HCT116 (cell line): ENCODE measurements at regions not wholly inside any gene's neighbourhood (a gene's known extent, or its start where the extent isn't known, plus 50 kb on each side); places are given as distances from the start of the nearest gene placed in this dataset.

ENCODE experiments used
- ATAC-seq: fragments of 200-7000 bp; cut with Tn5 transposase; 2 replicates; pipeline ENCODE4 v1.9.1; 2020; ENCODE audit warnings: mild to moderate bottlenecking, moderate library complexity
- BruUV-seq: library from RNA; stranded (reverse); fragments of 400-500 nt; replicated peaks from 2 replicates; lab custom pipeline; 2021; lab: Mats Ljungman, UMichigan
- CTCF ChIA-PET: fragments of 300-600 bp; sonication (Branson Sonifier 250); formaldehyde crosslinking; loops from one replicate; lab custom pipeline; 2021; ENCODE audit warnings: antibody characterized with exemption; lab: Charles Lee
- POLR2A ChIA-PET: fragments of 300-600, 350-600 bp; sonication (Branson Sonifier 250); formaldehyde crosslinking; loops from one replicate; lab custom pipeline; 2021; ENCODE audit warnings: antibody characterized with exemption; lab: Charles Lee
- RAD21 ChIA-PET, 2 experiments: fragments of 300-600 bp; sonication (Branson Sonifier 250); formaldehyde crosslinking; loops; one replicate each; lab custom pipeline; 2023; ENCODE audit warnings: low total read pairs in 2 of 2; ENCODE audit not compliant: uncharacterized antibody in 2 of 2, unreplicated experiment in 2 of 2, low non-redundant PET in 1 of 2; lab: Charles Lee
- DNase-seq: peaks from one replicate; pipeline ENCODE4 v3.0.0-alpha.2; 2010; ENCODE audit warnings: low read depth, low spot score
- H2AFZ ChIP-seq: fragments of 200-600 bp; shearing (Covaris generic), sonication (generic); 2 replicates; pipeline ENCODE4 v1.6.1; 2017; ENCODE audit warnings: low read depth, mixed run types, mixed read lengths, antibody characterized with exemption, low read length; ENCODE audit not compliant: poor library complexity, severe bottlenecking
- H3K27ac ChIP-seq: 2 replicates; pipeline ENCODE4 v1.5.1; 2012; ENCODE audit warnings: low read depth, low read length
- H3K27me3 ChIP-seq: fragments of 200-600 bp; sonication (generic); 2 replicates; pipeline ENCODE4 v1.6.1; 2016; ENCODE audit warnings: mixed run types, low read length, mixed read lengths; ENCODE audit not compliant: insufficient read depth
- H3K36me3 ChIP-seq, 2 experiments: fragments of 200-500 bp in 1 of 2; fragments of 200-600 bp in 1 of 2; sonication (Bioruptor generic) in 1 of 2; sonication (generic) in 1 of 2; 2 replicates each; pipeline versions ENCODE4 v1.5.1 to v1.6.1; 2014 to 2016; ENCODE audit warnings: low read length in 2 of 2, inconsistent platforms in 1 of 2, mixed read lengths in 1 of 2, mixed run types in 1 of 2; ENCODE audit not compliant: insufficient read depth in 2 of 2, control insufficient read depth in 1 of 2
- H3K4me1 ChIP-seq, 2 experiments: fragments of 200-600 bp in 1 of 2; sonication (generic) in 1 of 2; 2 replicates each; pipeline versions ENCODE4 v1.5.1 to v1.6.1; 2012 to 2017; ENCODE audit warnings: low read length in 2 of 2, inconsistent platforms in 1 of 2, mild to moderate bottlenecking in 1 of 2, mixed read lengths in 1 of 2, mixed run types in 1 of 2, moderate library complexity in 1 of 2; ENCODE audit not compliant: insufficient read depth in 2 of 2, control insufficient read depth in 1 of 2
- H3K4me2 ChIP-seq: fragments of 200-600 bp; sonication (generic); 2 replicates; pipeline ENCODE4 v1.6.1; 2017; ENCODE audit warnings: mixed run types, low read length, mixed read lengths
- H3K4me3 ChIP-seq, 2 experiments: fragments of 200-600 bp in 1 of 2; sonication (generic) in 1 of 2; replicated peaks in 1 of 2; 2 replicates each; pipeline ENCODE4 v1.5.1; 2011 to 2016; ENCODE audit warnings: low read length in 2 of 2, control low read depth in 1 of 2, low read depth in 1 of 2, mild to moderate bottlenecking in 1 of 2, mixed read lengths in 1 of 2, mixed run types in 1 of 2
- H3K79me2 ChIP-seq: fragments of 200-600 bp; sonication (generic); 2 replicates; pipeline ENCODE4 v1.6.1; 2017; ENCODE audit warnings: mild to moderate bottlenecking, mixed run types, low read length, moderate library complexity, mixed read lengths; ENCODE audit not compliant: insufficient read depth
- H3K9ac ChIP-seq: fragments of 200-600 bp; sonication (generic); 2 replicates; pipeline ENCODE4 v1.6.1; 2016; ENCODE audit warnings: low read length, mixed read lengths
- H3K9me2 ChIP-seq: fragments of 200-600 bp; sonication (generic), shearing (Covaris generic); 2 replicates; pipeline ENCODE4 v1.6.1; 2017; ENCODE audit warnings: mixed run types, mild to moderate bottlenecking, moderate library complexity; ENCODE audit not compliant: insufficient read depth
- H3K9me3 ChIP-seq, 2 experiments: fragments of 200-500 bp in 1 of 2; fragments of 200-600 bp in 1 of 2; sonication (Bioruptor generic) in 1 of 2; sonication (generic) in 1 of 2; 2 replicates each; pipeline ENCODE4 v1.6.1; 2014 to 2017; ENCODE audit warnings: low read length in 2 of 2, mixed read lengths in 2 of 2, inconsistent platforms in 1 of 2, low read depth in 1 of 2, mild to moderate bottlenecking in 1 of 2, mixed run types in 1 of 2, moderate library complexity in 1 of 2; ENCODE audit not compliant: control insufficient read depth in 1 of 2, insufficient read depth in 1 of 2
- H4K20me1 ChIP-seq: fragments of 200-600 bp; sonication (generic), shearing (Covaris generic); 2 replicates; pipeline ENCODE4 v1.6.1; 2017; ENCODE audit warnings: mixed run types, mild to moderate bottlenecking, moderate library complexity; ENCODE audit not compliant: insufficient read depth
- CBX3 ChIP-seq: IDR thresholded peaks from 2 replicates; pipeline ENCODE4 v1.6.1; 2012; ENCODE audit warnings: low read depth
- CEBPB ChIP-seq: IDR thresholded peaks from 2 replicates; pipeline ENCODE4 v1.6.1; 2012; ENCODE audit warnings: low read depth
- EGR1 ChIP-seq: IDR thresholded peaks from 2 replicates; pipeline ENCODE4 v1.6.1; 2012; ENCODE audit warnings: low read depth
- ELF1 ChIP-seq: IDR thresholded peaks from 2 replicates; pipeline ENCODE4 v1.6.1; 2012; ENCODE audit warnings: low read depth, borderline replicate concordance
- EZH2 ChIP-seq: fragments of 200-600 bp; sonication (generic); IDR thresholded peaks from 2 replicates; pipeline ENCODE4 v1.6.1; 2017; ENCODE audit warnings: antibody characterized with exemption, mixed run types
- JUND ChIP-seq: IDR thresholded peaks from 2 replicates; pipeline ENCODE4 v1.6.1; 2012
- POLR2AphosphoS5 ChIP-seq: IDR thresholded peaks from 2 replicates; pipeline ENCODE4 v1.6.1; 2011; ENCODE audit warnings: mild to moderate bottlenecking, low read depth, low read length, moderate library complexity
- SP1 ChIP-seq: IDR thresholded peaks from 2 replicates; pipeline ENCODE4 v1.6.1; 2012; ENCODE audit warnings: low read depth
- SRF ChIP-seq: IDR thresholded peaks from 2 replicates; pipeline ENCODE4 v1.6.1; 2012; ENCODE audit warnings: low read depth
- TCF7L2 ChIP-seq: IDR thresholded peaks from 2 replicates; pipeline ENCODE4 v1.7.0; 2011; ENCODE audit warnings: borderline replicate concordance, inconsistent platforms; ENCODE audit not compliant: insufficient read depth, insufficient read length; ENCODE audit errors: extremely low read depth
- ZFX ChIP-seq: fragments of 450-650 bp; IDR thresholded peaks from 2 replicates; pipeline ENCODE4 v1.6.1; 2017
- ZNF274 ChIP-seq: fragments of 200-500 bp; sonication (Bioruptor generic); IDR thresholded peaks from 2 replicates; pipeline ENCODE4 v1.6.1; 2014; ENCODE audit warnings: mild to moderate bottlenecking, low read depth, low read length, inconsistent platforms
- intact Hi-C: fragments of 100-400 bp; cut with micrococcal nuclease; formaldehyde crosslinking; loops from 2 replicates; pipeline ENCODE4 v1.10.0; 2022
- TF ChIP-seq, protein P1 (sequence below): IDR thresholded peaks from 2 replicates; pipeline ENCODE4 v1.6.1; 2012
- TF ChIP-seq, protein P2 (sequence below): IDR thresholded peaks from 2 replicates; pipeline ENCODE4 v1.6.1; 2012
- TF ChIP-seq, protein P3 (sequence below): IDR thresholded peaks from 2 replicates; pipeline ENCODE4 v1.6.1; 2011; ENCODE audit warnings: mild to moderate bottlenecking, low read length, moderate library complexity; ENCODE audit not compliant: insufficient replicate concordance; ENCODE audit errors: extremely low read depth
- TF ChIP-seq, protein P4 (sequence below): IDR thresholded peaks from 2 replicates; pipeline ENCODE4 v1.6.1; 2012; ENCODE audit warnings: low read depth

DNA sequence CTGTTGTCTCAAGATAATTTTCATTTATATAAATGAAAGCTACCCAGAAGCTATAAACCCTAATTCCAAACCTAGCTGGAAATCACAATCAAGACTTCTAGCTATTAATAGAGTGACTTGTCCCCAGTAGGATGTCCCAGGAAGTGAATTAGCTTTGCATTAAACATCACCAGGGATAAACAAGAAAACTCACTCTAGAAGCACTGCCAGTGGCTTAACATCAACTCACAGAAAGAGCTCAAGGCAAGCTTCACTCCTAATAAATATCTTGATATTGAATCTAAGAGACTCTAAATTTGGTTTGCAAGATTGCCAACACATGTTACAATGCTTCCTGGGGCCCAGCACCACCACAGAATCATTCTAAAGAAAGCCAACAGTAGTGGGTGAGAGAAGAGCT lies 468.7 kb upstream of the FAM241A start:
- TF ChIP-seq, protein P1, sequence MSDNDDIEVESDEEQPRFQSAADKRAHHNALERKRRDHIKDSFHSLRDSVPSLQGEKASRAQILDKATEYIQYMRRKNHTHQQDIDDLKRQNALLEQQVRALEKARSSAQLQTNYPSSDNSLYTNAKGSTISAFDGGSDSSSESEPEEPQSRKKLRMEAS, result no peak
- TF ChIP-seq TCF7L2, result no peak
- TF ChIP-seq SP1, result no peak
- TF ChIP-seq JUND, result no peak
- TF ChIP-seq CBX3, result no peak
- no peak for TF ChIP-seq ZFX
- TF ChIP-seq ELF1, result no peak
- TF ChIP-seq, protein P2, sequence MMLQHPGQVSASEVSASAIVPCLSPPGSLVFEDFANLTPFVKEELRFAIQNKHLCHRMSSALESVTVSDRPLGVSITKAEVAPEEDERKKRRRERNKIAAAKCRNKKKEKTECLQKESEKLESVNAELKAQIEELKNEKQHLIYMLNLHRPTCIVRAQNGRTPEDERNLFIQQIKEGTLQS, result no peak
- TF ChIP-seq ZNF274, result no peak
- TF ChIP-seq EZH2, result no peak
- TF ChIP-seq POLR2AphosphoS5, result no peak
- RAD21 ChIA-PET, result no interaction called here
- no peaks in the 10 kb centered on the region for H3K36me3 ChIP-seq
- ATAC-seq, result no peak
- H3K79me2 ChIP-seq, result no peaks in the 10 kb centered on the region
- H2AFZ ChIP-seq, result no peak overlapping the region
- H3K4me1 ChIP-seq, result no peaks in the 10 kb centered on the region
- H3K9me3 ChIP-seq, result no peaks in the 10 kb centered on the region
- no peaks in the 10 kb centered on the region for H3K27me3 ChIP-seq
- no peak overlapping the region for H3K4me3 ChIP-seq
- no peak overlapping the region for H3K4me2 ChIP-seq
- H3K27ac ChIP-seq, result no peak overlapping the region
- POLR2A ChIA-PET, result no interaction called here
- intact Hi-C loops, result no loop called here
- CTCF ChIA-PET, result no interaction called here
- DNase-seq, result no peak
- no peaks in the 10 kb centered on the region for H3K9me2 ChIP-seq
- H3K9ac ChIP-seq, result no peak overlapping the region
- BruUV-seq, result no TSS peak
- H4K20me1 ChIP-seq, result no peaks in the 10 kb centered on the region

DNA sequence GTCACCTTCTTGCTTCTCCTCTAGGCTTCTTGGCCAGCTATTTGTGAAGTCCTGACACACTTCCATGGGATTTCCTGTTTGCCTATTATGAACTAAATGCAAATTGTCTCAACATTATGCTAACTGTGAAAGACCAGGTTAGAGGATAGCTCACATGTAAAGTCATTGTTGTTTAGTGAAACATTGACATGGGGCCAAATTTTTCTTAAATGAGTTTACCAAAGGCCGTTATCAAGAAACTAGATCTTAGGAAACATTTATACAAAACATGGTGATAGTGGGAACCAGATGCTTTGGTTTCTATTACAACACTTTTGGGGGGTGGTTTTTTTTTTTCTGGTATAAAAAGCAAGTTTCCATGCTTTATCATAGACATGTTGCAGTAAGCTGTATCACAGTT lies 466.8 kb upstream of the FAM241A start:
- intact Hi-C loops, result no loop called here
- no peak overlapping the region for H2AFZ ChIP-seq
- CTCF ChIA-PET, result no interaction called here

More for the DNA sequence above, 466.8 kb upstream of the FAM241A start:
- no peak for DNase-seq
- H3K9ac ChIP-seq, result no peak overlapping the region
- H3K4me2 ChIP-seq, result no peak overlapping the region
- no peaks in the 10 kb centered on the region for H4K20me1 ChIP-seq
- H3K36me3 ChIP-seq, result no peaks in the 10 kb centered on the region
- no peak for ATAC-seq
- no peaks in the 10 kb centered on the region for H3K9me3 ChIP-seq
- no TSS peak for BruUV-seq
- no peak overlapping the region for H3K27ac ChIP-seq
- no peak overlapping the region for H3K4me3 ChIP-seq
- H3K79me2 ChIP-seq, result no peaks in the 10 kb centered on the region
- no peaks in the 10 kb centered on the region for H3K9me2 ChIP-seq
- POLR2A ChIA-PET, result no interaction called here
- RAD21 ChIA-PET, result no interaction called here
- TF ChIP-seq CEBPB, result no peak
- TF ChIP-seq, protein P3, sequence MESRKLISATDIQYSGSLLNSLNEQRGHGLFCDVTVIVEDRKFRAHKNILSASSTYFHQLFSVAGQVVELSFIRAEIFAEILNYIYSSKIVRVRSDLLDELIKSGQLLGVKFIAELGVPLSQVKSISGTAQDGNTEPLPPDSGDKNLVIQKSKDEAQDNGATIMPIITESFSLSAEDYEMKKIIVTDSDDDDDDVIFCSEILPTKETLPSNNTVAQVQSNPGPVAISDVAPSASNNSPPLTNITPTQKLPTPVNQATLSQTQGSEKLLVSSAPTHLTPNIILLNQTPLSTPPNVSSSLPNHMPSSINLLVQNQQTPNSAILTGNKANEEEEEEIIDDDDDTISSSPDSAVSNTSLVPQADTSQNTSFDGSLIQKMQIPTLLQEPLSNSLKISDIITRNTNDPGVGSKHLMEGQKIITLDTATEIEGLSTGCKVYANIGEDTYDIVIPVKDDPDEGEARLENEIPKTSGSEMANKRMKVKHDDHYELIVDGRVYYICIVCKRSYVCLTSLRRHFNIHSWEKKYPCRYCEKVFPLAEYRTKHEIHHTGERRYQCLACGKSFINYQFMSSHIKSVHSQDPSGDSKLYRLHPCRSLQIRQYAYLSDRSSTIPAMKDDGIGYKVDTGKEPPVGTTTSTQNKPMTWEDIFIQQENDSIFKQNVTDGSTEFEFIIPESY, result no peak
- no peak for TF ChIP-seq ELF1
- TF ChIP-seq EGR1, result no peak
- TF ChIP-seq, protein P4, sequence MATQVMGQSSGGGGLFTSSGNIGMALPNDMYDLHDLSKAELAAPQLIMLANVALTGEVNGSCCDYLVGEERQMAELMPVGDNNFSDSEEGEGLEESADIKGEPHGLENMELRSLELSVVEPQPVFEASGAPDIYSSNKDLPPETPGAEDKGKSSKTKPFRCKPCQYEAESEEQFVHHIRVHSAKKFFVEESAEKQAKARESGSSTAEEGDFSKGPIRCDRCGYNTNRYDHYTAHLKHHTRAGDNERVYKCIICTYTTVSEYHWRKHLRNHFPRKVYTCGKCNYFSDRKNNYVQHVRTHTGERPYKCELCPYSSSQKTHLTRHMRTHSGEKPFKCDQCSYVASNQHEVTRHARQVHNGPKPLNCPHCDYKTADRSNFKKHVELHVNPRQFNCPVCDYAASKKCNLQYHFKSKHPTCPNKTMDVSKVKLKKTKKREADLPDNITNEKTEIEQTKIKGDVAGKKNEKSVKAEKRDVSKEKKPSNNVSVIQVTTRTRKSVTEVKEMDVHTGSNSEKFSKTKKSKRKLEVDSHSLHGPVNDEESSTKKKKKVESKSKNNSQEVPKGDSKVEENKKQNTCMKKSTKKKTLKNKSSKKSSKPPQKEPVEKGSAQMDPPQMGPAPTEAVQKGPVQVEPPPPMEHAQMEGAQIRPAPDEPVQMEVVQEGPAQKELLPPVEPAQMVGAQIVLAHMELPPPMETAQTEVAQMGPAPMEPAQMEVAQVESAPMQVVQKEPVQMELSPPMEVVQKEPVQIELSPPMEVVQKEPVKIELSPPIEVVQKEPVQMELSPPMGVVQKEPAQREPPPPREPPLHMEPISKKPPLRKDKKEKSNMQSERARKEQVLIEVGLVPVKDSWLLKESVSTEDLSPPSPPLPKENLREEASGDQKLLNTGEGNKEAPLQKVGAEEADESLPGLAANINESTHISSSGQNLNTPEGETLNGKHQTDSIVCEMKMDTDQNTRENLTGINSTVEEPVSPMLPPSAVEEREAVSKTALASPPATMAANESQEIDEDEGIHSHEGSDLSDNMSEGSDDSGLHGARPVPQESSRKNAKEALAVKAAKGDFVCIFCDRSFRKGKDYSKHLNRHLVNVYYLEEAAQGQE, result no peak
- TF ChIP-seq JUND, result no peak
- TF ChIP-seq POLR2AphosphoS5, result no peak
- no peak for TF ChIP-seq CBX3
- no peak for TF ChIP-seq SRF
- TF ChIP-seq, protein P2, result no peak
- TF ChIP-seq ZFX, result no peak
- no peaks in the 10 kb centered on the region for H3K27me3 ChIP-seq
- H3K4me1 ChIP-seq, result no peaks in the 10 kb centered on the region
